ENCODE measurements at regions not wholly inside any gene's neighbourhood (a gene's known extent, or its start where the extent isn't known, plus 50 kb on each side); places are given as distances from the start of the nearest gene placed in this dataset.

GRCh38 chr4:35151816-35152572 is 1092.3 kb downstream of the ARAP2 start:
- TF ChIP-seq EZH2 (IDR thresholded peaks at IDR 0.05; ENCODE audit: low read length, unreplicated experiment) (no peak), EZH2phosphoT487 (IDR thresholded peaks at IDR 0.05; ENCODE audit: borderline replicate concordance, low read length) (no peak), CTCF (conservative IDR thresholded peaks at IDR 0.05; ENCODE audit: low read depth, low read length) (peak; percentile 67)
